AG04449 (cell line): ENCODE measurements at regions not wholly inside any gene's neighbourhood (a gene's known extent, or its start where the extent isn't known, plus 50 kb on each side); places are given as distances from the start of the nearest gene placed in this dataset.

Experiments used
- CTCF ChIA-PET: fragments of 350-600 bp; formaldehyde crosslinking; extraction: SDS; loops from one replicate; lab custom pipeline; 2021; ENCODE audit warnings: antibody characterized with exemption; lab: Yijun Ruan, JAX
- POLR2A ChIA-PET: fragments of 400-600, 350-600 bp; formaldehyde crosslinking; extraction: SDS; loops from one replicate; lab custom pipeline; 2020; ENCODE audit warnings: antibody characterized with exemption, inconsistent platforms; lab: Yijun Ruan, JAX
- DNase-seq: peaks from one replicate; pipeline ENCODE4 v3.0.0-alpha.2; 2010; ENCODE audit warnings: low read depth, low spot score
- H3K4me3 ChIP-seq: 2 replicates; pipeline ENCODE4 v1.5.1; 2011; ENCODE audit warnings: low read depth, mild to moderate bottlenecking, control low read depth, low read length
- TF ChIP-seq, protein P1 (sequence below): IDR thresholded peaks from one replicate; pipeline ENCODE4 v1.5.1; 2011; ENCODE audit warnings: mild to moderate bottlenecking, moderate library complexity, low read length, control low read depth, inconsistent platforms; ENCODE audit not compliant: insufficient read depth; ENCODE audit errors: missing control alignments

DNA sequence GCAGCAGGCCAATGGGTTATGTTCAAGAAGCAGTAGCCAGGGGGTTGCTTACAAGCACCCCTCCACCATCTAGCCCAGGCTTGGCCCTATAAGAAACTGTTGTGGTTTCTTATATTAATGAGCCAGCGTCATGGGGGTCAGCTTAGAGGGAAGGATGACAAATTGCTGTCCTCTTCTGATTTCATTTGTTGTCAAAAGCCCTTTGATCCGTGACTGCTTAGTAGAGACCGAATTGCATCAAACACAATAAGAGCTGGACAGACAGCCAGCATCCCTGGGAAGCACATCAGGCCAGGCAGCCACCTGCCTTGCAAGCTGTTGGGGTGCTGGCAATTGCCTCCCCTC is 206.6 kb upstream of the SETBP1 start:
- CTCF ChIA-PET, result no interaction called here

GRCh38 chr18:44474591-44474990 is 206.1 kb upstream of the SETBP1 start:
- H3K4me3 ChIP-seq, result no peak overlapping the region
- CTCF ChIA-PET, result no interaction called here
- TF ChIP-seq, protein P1, sequence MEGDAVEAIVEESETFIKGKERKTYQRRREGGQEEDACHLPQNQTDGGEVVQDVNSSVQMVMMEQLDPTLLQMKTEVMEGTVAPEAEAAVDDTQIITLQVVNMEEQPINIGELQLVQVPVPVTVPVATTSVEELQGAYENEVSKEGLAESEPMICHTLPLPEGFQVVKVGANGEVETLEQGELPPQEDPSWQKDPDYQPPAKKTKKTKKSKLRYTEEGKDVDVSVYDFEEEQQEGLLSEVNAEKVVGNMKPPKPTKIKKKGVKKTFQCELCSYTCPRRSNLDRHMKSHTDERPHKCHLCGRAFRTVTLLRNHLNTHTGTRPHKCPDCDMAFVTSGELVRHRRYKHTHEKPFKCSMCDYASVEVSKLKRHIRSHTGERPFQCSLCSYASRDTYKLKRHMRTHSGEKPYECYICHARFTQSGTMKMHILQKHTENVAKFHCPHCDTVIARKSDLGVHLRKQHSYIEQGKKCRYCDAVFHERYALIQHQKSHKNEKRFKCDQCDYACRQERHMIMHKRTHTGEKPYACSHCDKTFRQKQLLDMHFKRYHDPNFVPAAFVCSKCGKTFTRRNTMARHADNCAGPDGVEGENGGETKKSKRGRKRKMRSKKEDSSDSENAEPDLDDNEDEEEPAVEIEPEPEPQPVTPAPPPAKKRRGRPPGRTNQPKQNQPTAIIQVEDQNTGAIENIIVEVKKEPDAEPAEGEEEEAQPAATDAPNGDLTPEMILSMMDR, result no peak
- POLR2A ChIA-PET, result no interaction called here
- no peak for DNase-seq

More for the DNA sequence above, 206.6 kb upstream of the SETBP1 start:
- H3K4me3 ChIP-seq, result no peak overlapping the region
- POLR2A ChIA-PET, result no interaction called here
- DNase-seq, result no peak
- TF ChIP-seq, protein P1, result no peak

DNA sequence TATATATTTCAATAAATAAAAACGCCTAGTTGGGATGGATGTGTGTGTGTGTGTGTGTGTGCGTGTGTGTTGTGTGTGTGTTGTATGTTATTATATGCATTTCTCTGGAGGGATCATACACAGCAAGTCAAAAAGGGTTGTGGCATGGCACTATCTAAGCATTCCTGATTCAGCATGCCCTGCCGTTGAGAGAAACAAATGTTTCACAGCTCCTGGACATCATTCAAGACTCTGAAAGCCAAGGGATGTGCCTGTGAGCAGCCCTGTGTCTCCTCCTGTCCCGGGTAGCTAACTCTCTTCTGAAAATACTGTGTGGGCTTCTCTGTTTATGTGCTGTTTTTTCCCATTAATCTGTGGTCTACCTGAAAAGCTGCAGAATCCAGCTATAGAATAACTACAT is 197.9 kb upstream of the SETBP1 start:
- CTCF ChIA-PET, result no interaction called here
- H3K4me3 ChIP-seq, result no peak overlapping the region
- POLR2A ChIA-PET, result no interaction called here
- TF ChIP-seq, protein P1, result no peak
- DNase-seq, result no peak

DNA sequence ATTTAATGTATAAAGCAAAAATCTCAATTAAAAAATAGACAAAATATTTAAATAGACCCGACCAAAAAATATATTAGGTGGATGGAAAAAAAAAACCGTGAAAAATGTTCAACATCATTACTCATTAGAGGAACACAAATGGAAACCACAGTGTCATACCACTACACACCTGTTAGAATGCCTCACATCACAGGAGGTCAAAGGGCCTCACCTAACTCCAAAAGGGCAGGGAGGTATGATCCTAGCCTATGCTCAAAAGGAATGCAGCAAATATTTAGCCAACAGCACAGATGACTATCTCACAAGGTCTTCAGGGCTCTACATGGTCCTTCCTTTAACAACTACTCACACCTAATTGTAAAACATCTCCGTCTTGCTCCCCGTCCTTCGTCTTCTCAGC is 185.5 kb upstream of the SETBP1 start:
- TF ChIP-seq, protein P1, result no peak
- POLR2A ChIA-PET, result no interaction called here
- CTCF ChIA-PET, result no interaction called here
- no peak overlapping the region for H3K4me3 ChIP-seq
- DNase-seq, result no peak

GRCh38 chr18:44497311-44497710 is 183.4 kb upstream of the SETBP1 start:
- POLR2A ChIA-PET, result no interaction called here
- TF ChIP-seq, protein P1, result no peak
- H3K4me3 ChIP-seq, result no peak overlapping the region
- no peak for DNase-seq
- CTCF ChIA-PET, result interaction anchor here (0.8 kb wide), 1 partner anchor 9 kb away, joined by 3 read pairs; no protein-coding TSS in a partner anchor

DNA sequence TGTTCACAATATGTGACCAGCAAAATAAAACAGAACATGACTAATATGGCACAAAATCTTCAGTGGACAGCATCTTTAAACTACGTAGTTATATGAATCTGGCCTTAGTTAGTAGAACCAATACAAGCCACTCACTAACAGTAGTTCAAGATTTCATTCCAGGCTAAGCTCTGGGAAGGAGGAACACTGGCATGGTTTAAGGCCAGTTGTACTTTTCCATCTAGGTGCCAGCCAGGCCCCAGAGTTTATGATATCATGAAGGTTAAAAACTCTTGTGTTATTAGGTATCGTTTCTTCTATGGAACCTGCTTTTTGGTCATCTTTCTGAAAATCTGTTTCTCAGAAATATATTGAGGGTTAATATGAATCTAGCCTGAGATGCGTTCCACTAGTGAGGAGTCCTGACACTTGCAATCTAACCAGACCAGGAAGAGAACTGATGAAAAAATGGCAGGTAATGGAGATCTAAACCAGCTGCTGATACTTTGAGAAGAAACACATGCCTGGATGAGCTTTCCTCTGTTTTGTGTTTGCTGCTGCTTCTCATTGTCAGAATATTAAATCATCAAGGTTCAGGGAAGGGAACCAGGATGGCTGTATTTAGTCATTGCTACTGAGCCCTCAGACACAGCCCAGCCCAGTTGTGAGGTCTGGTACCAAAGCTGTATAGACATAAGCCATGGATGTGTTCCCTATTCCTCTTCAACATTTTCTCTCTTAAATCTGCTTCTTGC is 182.8 kb upstream of the SETBP1 start:
- POLR2A ChIA-PET, result no interaction called here
- CTCF ChIA-PET, result no interaction called here
- DNase-seq, result no peak
- no peak overlapping the region for H3K4me3 ChIP-seq
- TF ChIP-seq, protein P1, result no peak
